GM23248 (cell line): ENCODE measurements at regions not wholly inside any gene's neighbourhood (a gene's known extent, or its start where the extent isn't known, plus 50 kb on each side); places are given as distances from the start of the nearest gene placed in this dataset.

Experiments
- DNase-seq: peaks from one replicate; pipeline ENCODE4 v3.0.0-alpha.2; 2015
- H2AFZ ChIP-seq: fragments of 200-600 bp; sonication (generic); 2 replicates; pipeline ENCODE4 v1.6.1; 2016; ENCODE audit warnings: antibody characterized with exemption
- H3F3A ChIP-seq: fragments of 200-600 bp; sonication (generic); 2 replicates; pipeline ENCODE4 v1.6.1; 2016; ENCODE audit warnings: mild to moderate bottlenecking, antibody characterized with exemption, mixed run types; ENCODE audit not compliant: insufficient read depth
- H3K27ac ChIP-seq: fragments of 200-600 bp; sonication (generic); 2 replicates; pipeline ENCODE4 v1.5.1; 2016; ENCODE audit warnings: mild to moderate bottlenecking
- H3K27me3 ChIP-seq: fragments of 200-600 bp; sonication (generic); replicated peaks from 2 replicates; pipeline ENCODE4 v1.6.1; 2016; ENCODE audit warnings: mild to moderate bottlenecking; ENCODE audit not compliant: insufficient read depth
- H3K36me3 ChIP-seq: fragments of 200-600 bp; sonication (generic); 2 replicates; pipeline ENCODE4 v1.6.1; 2016; ENCODE audit warnings: low read depth, mild to moderate bottlenecking
- H3K4me1 ChIP-seq: fragments of 200-600 bp; sonication (generic); 2 replicates; pipeline ENCODE4 v1.6.1; 2016; ENCODE audit warnings: mild to moderate bottlenecking; ENCODE audit not compliant: insufficient read depth
- H3K4me2 ChIP-seq: fragments of 200-600 bp; sonication (generic); one replicate; pipeline ENCODE4 v1.6.1; 2016; ENCODE audit warnings: mild to moderate bottlenecking; ENCODE audit not compliant: unreplicated experiment
- H3K4me3 ChIP-seq: fragments of 200-600 bp; sonication (generic); 2 replicates; pipeline ENCODE4 v1.5.1; 2016; ENCODE audit warnings: mild to moderate bottlenecking
- H3K79me2 ChIP-seq: fragments of 200-600 bp; sonication (generic); 2 replicates; pipeline ENCODE4 v1.6.1; 2016; ENCODE audit warnings: mild to moderate bottlenecking; ENCODE audit not compliant: insufficient read depth
- H3K9ac ChIP-seq: fragments of 200-600 bp; sonication (generic); 2 replicates; pipeline ENCODE4 v1.6.1; 2016; ENCODE audit warnings: mild to moderate bottlenecking
- H3K9me2 ChIP-seq: fragments of 200-600 bp; sonication (generic); 2 replicates; pipeline ENCODE4 v1.6.1; 2016; ENCODE audit warnings: mixed run types, mild to moderate bottlenecking, moderate library complexity; ENCODE audit not compliant: insufficient read depth
- H3K9me3 ChIP-seq: fragments of 200-600 bp; sonication (generic); one replicate; pipeline ENCODE4 v1.6.1; 2017; ENCODE audit warnings: low read depth
- H4K20me1 ChIP-seq: fragments of 200-600 bp; sonication (generic); 2 replicates; pipeline ENCODE4 v1.6.0; 2016; ENCODE audit not compliant: insufficient read depth
- EZH2 ChIP-seq: fragments of 200-600 bp; sonication (generic); IDR thresholded peaks from 2 replicates; pipeline ENCODE4 v1.6.1; 2018; ENCODE audit warnings: antibody characterized with exemption, mild to moderate bottlenecking; ENCODE audit not compliant: insufficient read depth, poor library complexity, severe bottlenecking
- EZH2phosphoT487 ChIP-seq: fragments of 200-600 bp; sonication (generic); IDR thresholded peaks from 2 replicates; pipeline ENCODE4 v1.6.1; 2018; ENCODE audit warnings: antibody characterized with exemption, moderate library complexity, mild to moderate bottlenecking, low read depth; ENCODE audit not compliant: insufficient read depth
- WGBS, 2 experiments: methylation state at CpG; one replicate each; pipeline ENCODE4 v1.1.6; 2015 to 2017; ENCODE audit warnings: low lambda C conversion rate in 2 of 2, low coverage in 1 of 2; ENCODE audit errors: missing lambda C conversion rate in 2 of 2; 5-methylcytosine and 5-hydroxymethylcytosine counted together
- in situ Hi-C: fragments of 300-500 bp; cut with MboI; formaldehyde crosslinking; loops from 2 replicates; pipeline ENCODE4 v1.15.0; 2020

DNA sequence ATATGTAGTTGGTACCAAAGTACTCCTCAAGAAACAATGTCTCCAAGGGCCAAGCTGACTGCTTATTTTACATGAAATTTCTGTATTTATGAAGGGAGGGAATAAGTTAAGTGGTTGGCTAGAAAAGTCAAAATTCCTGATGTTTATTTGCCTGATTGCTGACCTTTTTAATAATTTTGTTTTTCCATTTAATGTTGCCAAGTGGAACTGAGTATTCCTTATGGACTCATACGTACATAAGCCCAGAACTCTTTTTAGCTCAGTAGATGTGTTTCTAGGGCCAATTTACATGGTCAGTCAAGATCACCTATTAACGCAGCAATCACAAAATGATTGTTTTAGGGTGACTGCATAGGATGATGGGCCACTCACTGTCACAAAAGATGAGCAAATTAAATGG lies 78.3 kb upstream of the FZD8 start:
- no peak overlapping the region for H2AFZ ChIP-seq
- H3F3A ChIP-seq = no peaks in the 10 kb centered on the region
- H3K79me2 ChIP-seq = no peaks in the 10 kb centered on the region
- H4K20me1 ChIP-seq = no peaks in the 10 kb centered on the region
- H3K27me3 ChIP-seq = peaks cover 24% of the 10 kb centered on the region
- in situ Hi-C loops = no loop called here
- no peak overlapping the region for H3K4me2 ChIP-seq
- DNase-seq = no peak
- no peaks in the 10 kb centered on the region for H3K4me1 ChIP-seq
- WGBS, 2 experiments = 42 to 47% methylated on average over 2 of the region's 2 CpGs
- no peaks in the 10 kb centered on the region for H3K9me3 ChIP-seq
- H3K9me2 ChIP-seq = no peaks in the 10 kb centered on the region
- no peak overlapping the region for H3K27ac ChIP-seq
- no peak for TF ChIP-seq EZH2
- no peak for TF ChIP-seq EZH2phosphoT487
- no peak overlapping the region for H3K9ac ChIP-seq
- H3K36me3 ChIP-seq = no peaks in the 10 kb centered on the region
- H3K4me3 ChIP-seq = no peak overlapping the region

- Histone ChIP-seq H3K9me3 (no peaks in the 10 kb centered on the region), H3K36me3 (no peaks in the 10 kb centered on the region), H3K79me2 (no peaks in the 10 kb centered on the region), H3K4me3 (no peak overlapping the region), H3K4me2 (no peak overlapping the region), H3K9me2 (no peaks in the 10 kb centered on the region), H2AFZ (no peak overlapping the region), H3F3A (no peaks in the 10 kb centered on the region), H3K27ac (no peak overlapping the region), H3K9ac (no peak overlapping the region), H3K27me3 (peaks cover 15% of the 10 kb centered on the region; the same call in 1 of the 2 replicates), H3K4me1 (no peaks in the 10 kb centered on the region), H4K20me1 (no peaks in the 10 kb centered on the region)
- WGBS, 2 experiments = 0 to 6% methylated on average over 1 of the region's 1 CpG
- DNase-seq = no peak
- TF ChIP-seq EZH2 (no peak), EZH2phosphoT487 (no peak)
- in situ Hi-C loops = no loop called here
Observed at GRCh38 chr10:35716776-35717175, 74.7 kb upstream of the FZD8 start.

DNA sequence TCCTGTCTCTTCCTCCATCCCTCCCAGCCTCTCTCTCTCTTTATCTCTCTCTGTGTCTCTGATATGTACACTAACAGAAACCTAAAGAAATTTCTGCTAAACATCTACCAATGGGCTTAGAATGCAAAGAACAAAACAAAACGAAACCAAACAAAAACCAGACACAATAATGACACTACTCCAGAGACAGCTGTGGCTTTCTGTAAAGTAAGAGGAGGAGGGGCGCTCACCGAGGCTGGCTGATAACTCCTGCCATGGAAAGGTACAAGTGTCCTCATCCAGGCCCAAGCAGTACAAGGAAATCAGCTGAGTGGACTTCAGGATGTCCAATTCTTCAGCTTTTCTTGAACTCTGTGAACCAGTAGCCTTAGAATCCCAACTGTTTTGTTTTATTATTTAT lies 70.4 kb upstream of the FZD8 start:
- Histone ChIP-seq H3K27ac (no peak overlapping the region), H3K9me3 (no peaks in the 10 kb centered on the region), H3F3A (no peaks in the 10 kb centered on the region), H3K4me2 (no peak overlapping the region), H3K27me3 (peaks cover 13% of the 10 kb centered on the region; the same call in 1 of the 2 replicates), H3K4me1 (no peaks in the 10 kb centered on the region), H2AFZ (no peak overlapping the region), H3K9me2 (no peaks in the 10 kb centered on the region), H3K79me2 (no peaks in the 10 kb centered on the region), H3K9ac (no peak overlapping the region), H3K36me3 (no peaks in the 10 kb centered on the region), H4K20me1 (no peaks in the 10 kb centered on the region), H3K4me3 (no peak overlapping the region)
- DNase-seq = no peak
- in situ Hi-C loops = no loop called here
- 10 to 25% methylated on average over 3 of the region's 3 CpGs for WGBS, 2 experiments
- no peak for TF ChIP-seq EZH2
- TF ChIP-seq EZH2phosphoT487 = no peak

DNA sequence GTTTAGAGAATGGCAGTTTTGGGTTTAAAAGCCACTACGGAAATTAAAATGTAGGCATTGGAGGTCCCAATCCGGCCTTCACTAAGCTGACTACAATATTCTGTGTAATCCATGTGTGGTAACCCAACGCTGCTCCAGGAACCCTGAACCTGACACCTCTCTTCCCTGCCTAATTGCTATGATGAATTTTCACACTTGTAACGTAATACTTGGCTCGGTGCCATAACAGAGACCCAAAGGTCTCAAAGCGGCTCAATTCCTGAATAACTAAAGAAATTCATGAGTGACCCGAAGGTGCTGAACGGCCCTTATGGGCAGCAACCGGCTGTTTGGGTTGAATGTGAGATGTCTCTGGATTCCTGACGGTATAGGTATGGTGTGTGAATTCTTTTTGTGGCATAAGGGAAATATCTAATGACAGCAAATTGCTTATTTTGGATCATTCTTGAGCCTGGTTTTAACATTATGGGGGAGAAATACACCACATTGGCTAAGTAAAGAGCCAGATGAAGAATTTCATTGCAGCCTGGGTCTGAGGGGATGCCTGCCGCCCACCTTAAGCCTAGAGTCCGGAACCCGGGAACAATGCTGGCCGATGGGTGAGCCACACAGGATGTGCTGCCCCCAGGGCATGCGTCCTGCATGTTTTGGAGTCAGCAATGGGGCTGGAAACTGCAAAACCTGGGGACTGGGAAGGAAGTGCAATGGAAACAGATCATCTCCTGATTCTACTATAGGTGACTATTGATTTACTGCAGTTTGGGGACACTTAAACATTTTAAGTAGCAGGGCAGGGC lies 69.7 kb upstream of the FZD8 start:
- Histone ChIP-seq H4K20me1 (no peaks in the 10 kb centered on the region), H3K4me2 (no peak overlapping the region), H3K9me3 (no peaks in the 10 kb centered on the region), H3K79me2 (no peaks in the 10 kb centered on the region), H3K9ac (no peak overlapping the region), H3K4me3 (no peak overlapping the region), H3K27me3 (peaks cover 16% of the 10 kb centered on the region; the same call in 1 of the 2 replicates), H3F3A (no peaks in the 10 kb centered on the region), H3K36me3 (no peaks in the 10 kb centered on the region), H3K4me1 (no peaks in the 10 kb centered on the region), H3K27ac (no peak overlapping the region), H2AFZ (no peak overlapping the region), H3K9me2 (no peaks in the 10 kb centered on the region)
- 53 to 54% methylated on average over 15 of the region's 15 CpGs for WGBS, 2 experiments
- no peak for TF ChIP-seq EZH2
- TF ChIP-seq EZH2phosphoT487 = no peak
- DNase-seq = no peak
- in situ Hi-C loops = no loop called here
